ENCODE measurements at regions not wholly inside any gene's neighbourhood (a gene's known extent, or its start where the extent isn't known, plus 50 kb on each side); places are given as distances from the start of the nearest gene placed in this dataset.

- TF ChIP-seq EZH2 (IDR thresholded peaks at IDR 0.05; ENCODE audit: borderline replicate concordance, insufficient read depth, low read length, poor library complexity, severe bottlenecking) (no peak), EP300 (conservative IDR thresholded peaks at IDR 0.05; ENCODE audit: poor library complexity, severe bottlenecking) (no peak), POLR2AphosphoS5 (IDR thresholded peaks at IDR 0.05) (no peak), TAF1 (IDR thresholded peaks at IDR 0.05; ENCODE audit: low read depth) (no peak), REST (IDR thresholded peaks at IDR 0.05; ENCODE audit: borderline replicate concordance) (no peak), MXI1 (conservative IDR thresholded peaks at IDR 0.05; ENCODE audit: poor library complexity, severe bottlenecking) (no peak), SMC3 (conservative IDR thresholded peaks at IDR 0.05; ENCODE audit: poor library complexity) (no peak), RAD21 (conservative IDR thresholded peaks at IDR 0.05) (no peak)
- TF ChIP-seq, protein P1, sequence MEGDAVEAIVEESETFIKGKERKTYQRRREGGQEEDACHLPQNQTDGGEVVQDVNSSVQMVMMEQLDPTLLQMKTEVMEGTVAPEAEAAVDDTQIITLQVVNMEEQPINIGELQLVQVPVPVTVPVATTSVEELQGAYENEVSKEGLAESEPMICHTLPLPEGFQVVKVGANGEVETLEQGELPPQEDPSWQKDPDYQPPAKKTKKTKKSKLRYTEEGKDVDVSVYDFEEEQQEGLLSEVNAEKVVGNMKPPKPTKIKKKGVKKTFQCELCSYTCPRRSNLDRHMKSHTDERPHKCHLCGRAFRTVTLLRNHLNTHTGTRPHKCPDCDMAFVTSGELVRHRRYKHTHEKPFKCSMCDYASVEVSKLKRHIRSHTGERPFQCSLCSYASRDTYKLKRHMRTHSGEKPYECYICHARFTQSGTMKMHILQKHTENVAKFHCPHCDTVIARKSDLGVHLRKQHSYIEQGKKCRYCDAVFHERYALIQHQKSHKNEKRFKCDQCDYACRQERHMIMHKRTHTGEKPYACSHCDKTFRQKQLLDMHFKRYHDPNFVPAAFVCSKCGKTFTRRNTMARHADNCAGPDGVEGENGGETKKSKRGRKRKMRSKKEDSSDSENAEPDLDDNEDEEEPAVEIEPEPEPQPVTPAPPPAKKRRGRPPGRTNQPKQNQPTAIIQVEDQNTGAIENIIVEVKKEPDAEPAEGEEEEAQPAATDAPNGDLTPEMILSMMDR (IDR thresholded peaks at IDR 0.05; ENCODE audit: poor library complexity, severe bottlenecking), result no peak
Measured at GRCh38 chr11:128239306-128239705, 348.1 kb downstream of the ETS1 start.
